HepG2 (cell line): ENCODE measurements at regions not wholly inside any gene's neighbourhood (a gene's known extent, or its start where the extent isn't known, plus 50 kb on each side); places are given as distances from the start of the nearest gene placed in this dataset.

Source experiments
- ATAC-seq: fragments of 200-7000 bp; cut with Tn5 transposase; 3 replicates; pipeline ENCODE4 v1.9.1; 2020; ENCODE audit warnings: mild to moderate bottlenecking, moderate library complexity
- BruUV-seq: library from RNA; stranded (reverse); fragments of 400-500 nt; replicated peaks from 2 replicates; lab custom pipeline; 2021; lab: Mats Ljungman, UMichigan
- CTCF ChIA-PET: fragments of 300-600 bp; formaldehyde crosslinking; extraction: SDS; loops from one replicate; lab custom pipeline; 2021; ENCODE audit warnings: low total read pairs, inconsistent platforms, low intra/inter-chr PET ratio; lab: Yijun Ruan, JAX
- POLR2A ChIA-PET: fragments of 350-600 bp; sonication (Branson Sonifier 250); formaldehyde crosslinking; loops from one replicate; lab custom pipeline; 2020; ENCODE audit warnings: antibody characterized with exemption, inconsistent platforms; lab: Yijun Ruan, JAX
- DNase-seq: peaks from one replicate; pipeline ENCODE4 v3.0.0-alpha.2; 2015; ENCODE audit warnings: low spot score
- FAIRE-seq: peaks from 3 replicates; lab custom pipeline; 2011; peaks lifted over from hg19 to GRCh38; lab: Jason Lieb, UNC
- H2AFZ ChIP-seq: one replicate; pipeline ENCODE4 v1.6.1; 2011; ENCODE audit warnings: low read length, inconsistent platforms
- H3K27ac ChIP-seq: fragments of 300-600 bp; 3 replicates; pipeline ENCODE4 v1.8.0; 2011; ENCODE audit warnings: mixed run types, mild to moderate bottlenecking, mixed read lengths, low read length, inconsistent platforms; ENCODE audit not compliant: insufficient read depth; ENCODE audit errors: extremely low read length
- H3K27me3 ChIP-seq, 2 experiments: fragments of 200-600 bp in 1 of 2; 2 replicates in 1 of 2; 3 replicates in 1 of 2; pipeline versions ENCODE4 v1.6.0 to v1.8.0; 2011; ENCODE audit warnings: low read length in 2 of 2, mild to moderate bottlenecking in 2 of 2, moderate library complexity in 2 of 2, inconsistent platforms in 1 of 2; ENCODE audit not compliant: insufficient read depth in 2 of 2, control insufficient read depth in 1 of 2
- H3K36me3 ChIP-seq, 2 experiments: fragments of 200-600 bp in 1 of 2; replicated peaks in 1 of 2; 2 replicates in 1 of 2; 3 replicates in 1 of 2; pipeline versions ENCODE4 v1.5.1 to v1.8.0; 2011; ENCODE audit warnings: low read length in 2 of 2, inconsistent platforms in 1 of 2; ENCODE audit not compliant: insufficient read depth in 2 of 2, control insufficient read depth in 1 of 2
- H3K4me1 ChIP-seq: 2 replicates; pipeline ENCODE4 v1.5.1; 2012; ENCODE audit warnings: low read length, inconsistent platforms; ENCODE audit not compliant: insufficient read depth
- H3K4me2 ChIP-seq: 2 replicates; pipeline ENCODE4 v1.6.0; 2011; ENCODE audit warnings: low read depth, low read length, inconsistent platforms
- H3K4me3 ChIP-seq, 3 experiments: fragments of 200-600 bp in 1 of 3; sonication (generic), shearing (Covaris generic) in 1 of 3; replicated peaks in 1 of 3; 2 replicates each; pipeline ENCODE4 v1.5.1; 2011 to 2016; ENCODE audit warnings: low read length in 3 of 3, inconsistent platforms in 2 of 3, low read depth in 2 of 3, mild to moderate bottlenecking in 2 of 3, control low read depth in 1 of 3, mixed read lengths in 1 of 3; ENCODE audit not compliant: insufficient read depth in 1 of 3
- H3K79me2 ChIP-seq: one replicate; pipeline ENCODE4 v1.6.1; 2011; ENCODE audit warnings: low read length, inconsistent platforms; ENCODE audit not compliant: insufficient read depth
- H3K9ac ChIP-seq: 2 replicates; pipeline ENCODE4 v1.6.0; 2011; ENCODE audit warnings: mild to moderate bottlenecking, low read depth, low read length, inconsistent platforms; ENCODE audit not compliant: insufficient read depth
- H3K9me3 ChIP-seq: 2 replicates; pipeline ENCODE4 v1.5.1; 2012; ENCODE audit warnings: mild to moderate bottlenecking, low read length
- H4K20me1 ChIP-seq: 2 replicates; pipeline ENCODE4 v1.6.0; 2011; ENCODE audit warnings: inconsistent platforms, mild to moderate bottlenecking, low read length, moderate library complexity; ENCODE audit not compliant: insufficient read depth
- NCOR1 ChIP-seq: fragments of 200-600 bp; sonication (generic); IDR thresholded peaks from 2 replicates; pipeline ENCODE4 v1.7.0; 2017; ENCODE audit warnings: antibody characterized with exemption, low read length, borderline replicate concordance
- NPAS2 ChIP-seq: sonication (generic); formaldehyde crosslinking; IDR thresholded peaks from 2 replicates; pipeline ENCODE4 v1.8.0; 2022; ENCODE audit warnings: mild to moderate bottlenecking, missing genetic modification reagents, borderline replicate concordance
- NR2F1 ChIP-seq, 2 experiments: fragments of 450-650 bp in 1 of 2; formaldehyde crosslinking in 1 of 2; IDR thresholded peaks; 2 replicates each; pipeline versions ENCODE4 v1.5.0 to v1.6.1; 2016 to 2020; ENCODE audit warnings: mild to moderate bottlenecking in 1 of 2, missing compliant biosample characterization in 1 of 2, missing genetic modification reagents in 1 of 2, moderate library complexity in 1 of 2
- PHF5A ChIP-seq: IDR thresholded peaks from one replicate; pipeline ENCODE4 v1.6.1; 2018; ENCODE audit warnings: low read depth, missing genetic modification reagents; ENCODE audit not compliant: unreplicated experiment
- THAP11 ChIP-seq: IDR thresholded peaks from 2 replicates; pipeline ENCODE4 v1.6.1; 2016; ENCODE audit warnings: missing biosample characterization, missing genetic modification reagents
- ZNF138 ChIP-seq: sonication (generic); formaldehyde crosslinking; IDR thresholded peaks from 2 replicates; pipeline ENCODE4 v1.5.0; 2020; ENCODE audit warnings: mild to moderate bottlenecking, low read depth, missing genetic modification reagents
- ZNF235 ChIP-seq: sonication (generic); formaldehyde crosslinking; IDR thresholded peaks from 2 replicates; pipeline ENCODE4 v1.8.1; 2023; ENCODE audit warnings: mild to moderate bottlenecking, missing genetic modification reagents, borderline replicate concordance
- ZNF446 ChIP-seq: sonication (generic); formaldehyde crosslinking; IDR thresholded peaks from 2 replicates; pipeline ENCODE4 v1.5.0; 2020; ENCODE audit warnings: mild to moderate bottlenecking, missing genetic modification reagents
- WGBS: methylation state at CpG from one replicate; pipeline ENCODE4 v1.1.6; 2017; ENCODE audit warnings: low lambda C conversion rate; 5-methylcytosine and 5-hydroxymethylcytosine counted together
- in situ Hi-C: cut with HindIII; loops from 2 replicates; pipeline ENCODE4 v1.10.0; 2017; ENCODE audit warnings: low pct_unique_long_range_greater_than_20kb; ENCODE audit not compliant: extremely low pct_ligation_motif_present
- intact Hi-C: fragments of 100-400 bp; cut with micrococcal nuclease; formaldehyde crosslinking; loops from one replicate; pipeline ENCODE4 v1.10.0; 2022; ENCODE audit not compliant: unreplicated experiment
- TF ChIP-seq, protein P1 (sequence below): sonication (generic); IDR thresholded peaks from 2 replicates; pipeline ENCODE4 v1.6.1; 2016; ENCODE audit warnings: low read depth, borderline replicate concordance

- BruUV-seq = no TSS peak
- Histone ChIP-seq H3K36me3 (no peaks in the 10 kb centered on the region), H3K9me3 (no peaks in the 10 kb centered on the region), H3K79me2 (no peaks in the 10 kb centered on the region), H3K4me3 (no peak overlapping the region), H3K27me3 (no peaks in the 10 kb centered on the region), H2AFZ (no peak overlapping the region), H3K4me2 (no peak overlapping the region), H3K9ac (no peak overlapping the region), H4K20me1 (no peaks in the 10 kb centered on the region), H3K4me1 (no peaks in the 10 kb centered on the region), H3K27ac (no peak overlapping the region)
- 0 out of 3 replicates have a peak, but pooled peaks have one; percentile 35 for ATAC-seq
- in situ Hi-C loops (no loop called here), intact Hi-C loops (no loop called here)
- DNase-seq = no peak
- ChIA-PET CTCF (no interaction called here), POLR2A (no interaction called here)
- TF ChIP-seq ZNF138 (CRISPR knock-in tag) (no peak), PHF5A (CRISPR knock-in tag) (no peak), ZNF235 (CRISPR knock-in tag) (no peak), NCOR1 (no peak), NPAS2 (CRISPR knock-in tag) (no peak), THAP11 (no peak), NR2F1 (CRISPR knock-in tag; IDR thresholded peaks at IDR 0.05) (no peak), ZNF446 (CRISPR knock-in tag) (no peak)
- TF ChIP-seq, protein P1, sequence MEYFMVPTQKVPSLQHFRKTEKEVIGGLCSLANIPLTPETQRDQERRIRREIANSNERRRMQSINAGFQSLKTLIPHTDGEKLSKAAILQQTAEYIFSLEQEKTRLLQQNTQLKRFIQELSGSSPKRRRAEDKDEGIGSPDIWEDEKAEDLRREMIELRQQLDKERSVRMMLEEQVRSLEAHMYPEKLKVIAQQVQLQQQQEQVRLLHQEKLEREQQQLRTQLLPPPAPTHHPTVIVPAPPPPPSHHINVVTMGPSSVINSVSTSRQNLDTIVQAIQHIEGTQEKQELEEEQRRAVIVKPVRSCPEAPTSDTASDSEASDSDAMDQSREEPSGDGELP = no peak
- 0% methylated on average over 2 of the region's 2 CpGs for whole genome bisulfite sequencing
- FAIRE-seq = no peak
These were observed 144.3 kb downstream of the AIPL1 start for GRCh38 chr17:6290488-6291196.
